GM18511 (cell line): ENCODE measurements at regions not wholly inside any gene's neighbourhood (a gene's known extent, or its start where the extent isn't known, plus 50 kb on each side); places are given as distances from the start of the nearest gene placed in this dataset.

Experiments used
- ATAC-seq: cut with Tn5 transposase; IDR thresholded peaks from one replicate; pipeline ENCODE4 v1.9.1; 2021; ENCODE audit warnings: mild to moderate bottlenecking, moderate library complexity; ENCODE audit not compliant: unreplicated experiment

GRCh38 chr9:90948156-90948555 lies 146.5 kb downstream of the SYK start:
- no peak for ATAC-seq

DNA sequence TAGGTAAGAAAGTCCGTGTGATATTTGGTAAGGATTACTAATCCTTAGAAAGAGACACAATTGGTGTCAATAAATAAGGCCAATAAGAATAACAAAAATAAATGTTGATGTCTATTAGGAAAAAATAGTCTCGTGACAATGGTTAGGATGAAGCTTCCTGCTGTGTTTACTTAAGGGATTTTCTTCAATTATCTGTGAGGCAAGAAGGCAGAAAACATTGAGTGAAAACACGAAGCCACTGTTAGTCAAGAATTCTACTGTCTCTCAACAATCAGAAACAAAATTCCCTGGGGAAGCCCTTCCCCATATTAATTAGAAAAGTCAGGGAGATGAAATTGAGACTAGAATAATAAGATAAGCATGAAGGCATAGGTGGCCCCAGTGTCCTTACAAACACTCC lies 149.0 kb downstream of the SYK start:
- no peak for ATAC-seq

- ATAC-seq: no peak
Observed at GRCh38 chr9:90953200-90953599, 151.6 kb downstream of the SYK start.

DNA sequence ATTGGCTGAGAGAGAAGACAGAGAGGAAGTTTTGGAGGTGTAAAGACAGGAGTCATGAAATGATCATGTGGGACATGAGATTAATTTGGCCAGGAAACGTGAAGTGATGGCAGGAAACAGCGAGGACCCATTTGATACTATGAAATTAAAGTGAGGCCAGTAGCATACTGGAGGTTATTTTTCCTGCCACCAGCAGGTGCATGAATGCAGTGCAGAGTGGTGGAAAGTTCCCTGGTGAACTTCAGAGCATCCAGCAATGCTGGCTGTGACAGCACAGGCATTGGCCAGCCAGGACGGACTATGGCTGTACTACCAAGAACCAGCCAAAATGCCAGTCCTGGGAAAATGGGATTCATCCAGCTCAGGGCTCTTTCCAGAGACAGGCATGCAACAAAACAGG lies 152.2 kb downstream of the SYK start:
- no peak for ATAC-seq

- ATAC-seq: no peak
Observed at GRCh38 chr9:90956026-90956810, 154.6 kb downstream of the SYK start.

- ATAC-seq: no peak
Observed at GRCh38 chr9:90958328-90958727, 156.7 kb downstream of the SYK start.

- no peak for ATAC-seq
Observed at GRCh38 chr9:90960941-90961340, 159.3 kb downstream of the SYK start.

DNA sequence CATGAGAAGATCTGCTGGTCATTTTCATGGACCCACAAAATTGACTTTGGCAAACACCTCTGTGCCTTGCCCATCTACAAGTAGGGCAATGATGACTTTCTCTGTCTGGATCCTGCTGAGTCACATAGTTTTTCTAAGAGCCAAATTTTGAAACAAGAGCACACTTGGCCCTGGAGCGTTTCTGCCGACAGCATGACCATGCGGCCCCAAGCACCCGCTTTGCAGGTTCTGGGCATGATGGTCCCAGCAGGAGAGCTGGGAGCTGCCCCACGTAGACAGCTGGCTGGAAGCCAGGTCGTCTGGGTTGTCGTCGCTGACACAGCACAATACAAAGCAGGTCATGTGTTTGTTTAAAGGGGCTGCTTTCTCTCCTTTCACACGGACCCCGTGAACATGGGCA lies 159.8 kb downstream of the SYK start:
- ATAC-seq: no peak

- ATAC-seq: no peak
Observed at GRCh38 chr9:90964101-90965020, 162.7 kb downstream of the SYK start.

DNA sequence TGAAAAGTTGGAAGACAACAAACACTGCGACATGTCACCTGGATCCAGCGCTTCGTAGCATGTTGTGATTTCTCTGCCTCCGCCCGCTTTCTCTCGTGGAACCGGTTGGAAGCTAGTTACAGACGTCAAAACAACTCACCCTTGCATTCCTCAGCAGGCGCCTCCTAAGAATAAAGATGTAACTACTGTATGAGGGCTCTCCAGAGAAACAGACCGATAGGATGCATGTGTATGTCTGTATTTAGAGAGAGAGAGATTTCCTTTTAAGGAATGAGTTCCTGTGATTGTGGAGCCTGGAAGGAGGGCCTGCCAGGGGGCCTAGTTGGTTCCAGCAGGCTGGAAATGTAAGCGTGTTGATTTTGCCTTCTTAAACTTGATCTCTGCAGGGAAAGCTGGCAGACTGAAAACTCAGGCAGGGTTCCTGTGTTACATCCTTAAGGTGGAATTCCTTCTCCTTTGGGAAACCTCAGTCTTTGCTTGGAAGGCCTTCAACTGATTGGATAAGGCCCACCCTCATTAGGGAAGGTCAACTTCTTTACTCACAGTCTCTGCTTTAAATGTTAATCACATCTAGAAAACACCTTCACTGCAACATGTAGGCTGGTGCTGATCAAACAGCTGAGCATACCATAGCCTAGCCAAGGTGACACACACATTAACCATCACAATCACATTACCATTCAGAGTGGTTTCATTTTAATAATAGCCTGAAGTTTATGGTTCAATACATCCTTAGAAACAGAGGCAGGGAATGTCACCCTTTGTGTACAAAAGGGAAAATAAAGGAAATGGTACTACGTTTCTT lies 163.8 kb downstream of the SYK start:
- ATAC-seq: no peak

DNA sequence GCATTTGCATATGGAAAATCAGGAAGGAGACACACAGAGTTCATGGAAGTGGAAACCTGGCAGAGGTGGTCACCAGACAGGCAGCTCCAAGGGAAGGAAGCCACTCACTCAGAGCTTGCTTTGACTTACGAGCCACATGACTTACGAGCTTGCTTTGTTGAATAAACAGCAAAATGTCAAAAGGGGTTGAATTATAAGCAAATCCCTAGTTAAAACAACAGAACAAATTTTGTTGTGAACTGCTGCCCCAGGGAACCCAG lies 164.3 kb downstream of the SYK start:
- no peak for ATAC-seq

- no peak for ATAC-seq
Observed at GRCh38 chr9:90966480-90967144, 165.0 kb downstream of the SYK start.

GRCh38 chr9:90967145-90967538 lies 165.5 kb downstream of the SYK start:
- no peak for ATAC-seq

DNA sequence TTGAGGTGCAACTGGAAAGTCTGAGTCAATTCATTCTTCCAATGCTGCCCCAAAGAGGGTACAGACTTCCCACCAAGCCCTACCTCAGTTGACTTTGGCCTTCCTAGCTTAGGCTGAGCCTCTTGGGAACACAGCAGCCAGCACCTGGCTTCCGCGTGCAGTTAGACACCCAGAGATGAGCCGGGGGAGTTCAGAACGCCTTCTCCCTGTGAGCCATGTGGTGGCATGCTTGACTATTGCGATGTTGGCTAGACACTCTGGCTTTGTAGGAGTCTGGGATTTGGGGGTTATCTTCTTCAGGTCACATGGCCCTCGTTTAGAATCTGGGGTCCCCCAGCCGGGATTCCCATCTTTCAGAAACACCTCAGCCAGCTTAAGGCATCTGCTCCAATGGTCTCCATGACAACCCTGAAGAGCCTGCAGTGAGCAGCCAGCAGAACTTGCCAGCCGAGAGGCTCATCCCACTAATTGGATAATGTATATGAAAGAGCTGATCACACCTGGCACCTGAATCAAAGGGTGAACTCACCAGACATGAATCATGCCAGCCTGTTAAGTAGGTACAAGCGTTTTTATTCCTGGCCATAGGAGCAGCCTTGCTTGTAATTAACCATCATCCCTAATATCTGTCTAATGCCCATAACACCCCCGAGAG lies 167.5 kb downstream of the SYK start:
- no peak for ATAC-seq

DNA sequence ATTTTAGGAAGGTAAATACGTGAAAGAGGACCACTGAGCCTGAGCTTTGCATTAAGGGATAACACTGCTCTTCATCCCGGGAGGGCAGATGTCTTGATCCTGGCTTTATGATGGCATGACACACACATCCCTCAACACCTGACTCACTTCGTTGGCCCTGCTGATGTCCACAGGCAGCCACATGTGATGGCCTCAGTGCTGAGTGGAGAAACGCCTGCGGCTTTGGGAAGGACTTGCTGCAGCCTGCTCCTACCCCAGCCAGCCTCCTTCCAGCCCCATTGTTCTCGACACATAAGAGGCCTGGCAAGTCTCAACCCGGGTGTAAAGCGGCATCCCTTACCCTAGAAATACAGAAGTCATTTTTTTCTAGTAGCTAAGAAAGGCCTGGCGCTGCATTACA lies 169.0 kb downstream of the SYK start:
- ATAC-seq: no peak

GRCh38 chr9:90972057-90972456 lies 170.4 kb downstream of the SYK start:
- ATAC-seq: no peak

GRCh38 chr9:90974016-90974415 lies 172.4 kb downstream of the SYK start:
- ATAC-seq: no peak

DNA sequence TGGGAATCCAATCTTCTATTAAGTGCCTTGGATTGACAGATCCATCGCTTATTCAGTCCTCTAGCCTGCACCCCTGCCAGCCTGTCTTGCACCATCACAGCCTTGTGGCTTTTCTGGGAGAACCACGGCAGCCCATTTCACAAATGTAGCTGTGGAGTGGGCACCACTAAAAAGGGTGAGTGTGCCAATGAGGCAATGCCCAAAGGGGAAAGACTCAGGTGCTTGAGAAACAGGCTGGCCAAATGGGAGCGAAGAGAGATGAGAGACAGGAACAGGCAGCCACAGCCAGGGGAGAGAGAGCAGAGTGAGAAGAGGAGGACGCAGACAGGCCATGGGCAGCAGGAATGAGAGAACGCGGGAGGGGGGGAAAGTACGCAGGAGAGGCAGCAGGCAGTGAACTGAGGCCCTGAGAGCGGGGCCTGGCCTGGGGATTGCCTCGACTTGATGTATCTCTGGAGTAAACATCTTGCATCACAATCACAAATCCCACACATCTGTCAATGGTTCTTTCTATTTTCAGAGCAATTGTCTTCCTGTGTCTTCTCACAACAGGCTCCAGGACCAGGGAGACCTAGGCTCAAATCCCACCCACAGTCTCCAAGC lies 173.1 kb downstream of the SYK start:
- no peak for ATAC-seq

DNA sequence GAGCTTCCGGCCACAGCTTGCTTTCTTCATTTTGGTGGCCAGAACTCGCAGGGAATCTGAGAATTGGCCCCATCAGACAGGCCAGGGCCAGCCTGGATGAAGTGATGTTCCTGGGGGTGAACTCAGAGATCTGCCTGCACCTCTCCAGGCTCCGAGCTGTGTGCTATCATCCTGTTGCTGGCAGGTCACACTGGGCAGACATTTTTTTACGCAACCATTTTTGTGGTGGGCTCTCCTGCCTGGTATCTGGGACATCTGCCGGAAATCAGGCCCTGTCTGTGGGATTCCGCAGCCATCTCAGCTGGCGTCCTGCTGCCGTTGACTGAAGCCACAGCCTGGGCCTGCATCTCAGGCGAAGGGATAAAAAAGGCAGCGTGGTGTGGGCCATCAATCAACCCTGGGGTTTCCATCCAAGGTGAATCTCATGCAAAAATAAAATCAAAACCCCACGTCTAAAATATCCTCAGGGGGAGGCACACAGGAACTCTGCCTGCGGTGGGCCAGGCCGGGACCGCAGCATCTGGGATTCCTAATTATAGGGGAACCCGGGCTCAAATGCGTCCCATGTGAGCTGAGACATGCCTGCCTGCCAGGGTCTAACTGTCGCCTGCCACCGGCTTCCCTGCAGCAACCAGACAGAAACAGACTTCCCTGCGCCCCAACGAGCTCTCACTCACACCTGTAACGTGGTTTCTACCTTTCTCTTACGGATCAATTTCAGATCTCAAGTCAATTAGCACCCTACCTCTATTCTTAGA lies 174.3 kb downstream of the SYK start:
- ATAC-seq: no peak
